H1 (cell line): ENCODE measurements at regions not wholly inside any gene's neighbourhood (a gene's known extent, or its start where the extent isn't known, plus 50 kb on each side); places are given as distances from the start of the nearest gene placed in this dataset.

ENCODE experiments used
- BCL11A ChIP-seq, 2 experiments: IDR thresholded peaks; one replicate each; pipeline ENCODE4 v1.6.1; 2011; ENCODE audit warnings: low read depth in 2 of 2, low read length in 2 of 2, mild to moderate bottlenecking in 2 of 2
- EZH2 ChIP-seq: fragments of 200-600 bp; sonication (generic); IDR thresholded peaks from 2 replicates; pipeline ENCODE4 v1.7.1; 2012; ENCODE audit warnings: low read depth, mild to moderate bottlenecking, moderate library complexity, low read length, inconsistent platforms; ENCODE audit not compliant: severe bottlenecking

GRCh38 chr13:73918691-73919090 lies 215.5 kb downstream of the KLF12 start (continued):
- TF ChIP-seq EZH2, result no peak
- TF ChIP-seq BCL11A (IDR thresholded peaks at IDR 0.05; ENCODE audit: low read depth in 2 of 2, low read length in 2 of 2), result no peak
- TF ChIP-seq, all 59 proteins: peak for 0
